A549 (cell line): ENCODE measurements at regions not wholly inside any gene's neighbourhood (a gene's known extent, or its start where the extent isn't known, plus 50 kb on each side); places are given as distances from the start of the nearest gene placed in this dataset.

Source experiments
- ATAC-seq, 2 experiments: fragments of 200-7000 bp in 1 of 2; fragments of >200 bp in 1 of 2; cut with Nextera tagmentation in 1 of 2; cut with Tn5 transposase in 1 of 2; 3 replicates each; pipeline versions ENCODE4 v1.8.0 to v1.9.1; 2018 to 2020; ENCODE audit warnings: mild to moderate bottlenecking in 1 of 2, moderate library complexity in 1 of 2
- CTCF ChIA-PET: fragments of 300-600 bp; sonication (Branson Sonifier 250); formaldehyde crosslinking; extraction: SDS; loops from one replicate; lab custom pipeline; 2021; ENCODE audit warnings: antibody characterized with exemption, inconsistent platforms; lab: Yijun Ruan, JAX
- POLR2A ChIA-PET: fragments of 350-600 bp; formaldehyde crosslinking; extraction: SDS; loops from one replicate; lab custom pipeline; 2021; ENCODE audit warnings: antibody characterized with exemption, inconsistent platforms; lab: Yijun Ruan, JAX
- DNase-seq, 2 experiments: peaks; one replicate each; pipeline versions ENCODE4 v3.0.0 to v3.0.0-alpha.2; 2011 to 2016; ENCODE audit warnings: low read depth in 1 of 2, low spot score in 1 of 2
- FAIRE-seq: peaks from 2 replicates; lab custom pipeline; 2011; peaks lifted over from hg19 to GRCh38; lab: Jason Lieb, UNC
- H3K27ac ChIP-seq, 2 experiments: fragments of >200 bp; sonication (Bioruptor Twin); formaldehyde crosslinking; 3 replicates each; pipeline ENCODE4 v1.5.1; 2016 to 2017
- H3K4me1 ChIP-seq: fragments of >200 bp; sonication (Bioruptor Twin); formaldehyde crosslinking; 3 replicates; pipeline ENCODE4 v1.6.1; 2016
- H3K4me2 ChIP-seq: fragments of >200 bp; sonication (Bioruptor Twin); formaldehyde crosslinking; 3 replicates; pipeline ENCODE4 v1.6.1; 2016
- H3K4me3 ChIP-seq: fragments of >200 bp; sonication (Bioruptor Twin); formaldehyde crosslinking; 3 replicates; pipeline ENCODE4 v1.5.1; 2016
- H3K9me3 ChIP-seq: fragments of >200 bp; sonication (Bioruptor Twin); formaldehyde crosslinking; 3 replicates; pipeline ENCODE4 v1.6.1; 2016
- BHLHE40 ChIP-seq: IDR thresholded peaks from 2 replicates; pipeline ENCODE4 v1.6.1; 2012; ENCODE audit warnings: low read depth, low read length, inconsistent platforms
- CBX2 ChIP-seq: fragments of 200-600 bp; sonication (generic); IDR thresholded peaks from 2 replicates; pipeline ENCODE4 v1.6.1; 2016; ENCODE audit warnings: low read depth, mild to moderate bottlenecking, borderline replicate concordance
- CBX8 ChIP-seq: fragments of 200-600 bp; sonication (generic); IDR thresholded peaks from 2 replicates; pipeline ENCODE4 v1.6.1; 2016
- EHF ChIP-seq: fragments of 250-450 bp; sonication (Bioruptor Pico); IDR thresholded peaks from 2 replicates; pipeline ENCODE4 v1.5.0; 2020; ENCODE audit warnings: mild to moderate bottlenecking
- EP300 ChIP-seq, 2 experiments: fragments of >200 bp; sonication (Bioruptor Twin); formaldehyde crosslinking; IDR thresholded peaks; 2 replicates in 1 of 2; 3 replicates in 1 of 2; pipeline ENCODE4 v1.6.1; 2016 to 2017
- FOSL2 ChIP-seq, 2 experiments: fragments of 450-650 bp in 1 of 2; fragments of >200 bp in 1 of 2; sonication (Bioruptor Twin) in 1 of 2; formaldehyde crosslinking; IDR thresholded peaks; 2 replicates each; pipeline versions ENCODE4 v1.5.0 to v1.6.1; 2016 to 2020; ENCODE audit warnings: mild to moderate bottlenecking in 1 of 2, moderate library complexity in 1 of 2
- JUN ChIP-seq, 2 experiments: fragments of >200 bp; sonication (Bioruptor Twin); formaldehyde crosslinking; IDR thresholded peaks; 2 replicates in 1 of 2; 3 replicates in 1 of 2; pipeline ENCODE4 v1.6.1; 2016 to 2017
- JUNB ChIP-seq: fragments of >200 bp; sonication (Bioruptor Twin); formaldehyde crosslinking; IDR thresholded peaks from 2 replicates; pipeline ENCODE4 v1.6.1; 2016
- MAFK ChIP-seq: fragments of 450-650 bp; IDR thresholded peaks from 2 replicates; pipeline ENCODE4 v1.6.1; 2014; ENCODE audit not compliant: partially characterized antibody
- MAZ ChIP-seq: fragments of 150-350 bp; IDR thresholded peaks from 2 replicates; pipeline ENCODE4 v1.6.1; 2014; ENCODE audit warnings: antibody characterized with exemption, low read depth, low read length, borderline replicate concordance
- NFE2L2 ChIP-seq: fragments of 150-350 bp; conservative IDR thresholded peaks from 2 replicates; pipeline ENCODE4 v1.6.1; 2014; ENCODE audit warnings: low read length
- NPAS2 ChIP-seq: fragments of 250-450 bp; sonication (Bioruptor Pico); IDR thresholded peaks from 2 replicates; pipeline ENCODE4 v1.8.0; 2022; ENCODE audit warnings: mild to moderate bottlenecking, moderate library complexity, borderline replicate concordance
- PHF8 ChIP-seq: fragments of 200-600 bp; sonication (generic); IDR thresholded peaks from 2 replicates; pipeline ENCODE4 v1.6.1; 2016; ENCODE audit warnings: low read depth, mild to moderate bottlenecking, antibody characterized with exemption, moderate library complexity, borderline replicate concordance
- RAD21 ChIP-seq, 2 experiments: fragments of >200 bp in 1 of 2; sonication (Bioruptor Twin) in 1 of 2; formaldehyde crosslinking in 1 of 2; IDR thresholded peaks in 1 of 2; conservative IDR thresholded peaks in 1 of 2; 2 replicates in 1 of 2; 3 replicates in 1 of 2; pipeline ENCODE4 v1.6.1; 2012 to 2018; ENCODE audit warnings: inconsistent platforms in 1 of 2
- RFX5 ChIP-seq: fragments of 450-650 bp; IDR thresholded peaks from 2 replicates; pipeline ENCODE4 v1.7.1; 2014; ENCODE audit warnings: antibody characterized with exemption, mild to moderate bottlenecking, moderate library complexity
- TFCP2L1 ChIP-seq: fragments of 250-450 bp; sonication (Bioruptor Pico); IDR thresholded peaks from 2 replicates; pipeline ENCODE4 v1.5.0; 2021; ENCODE audit warnings: mild to moderate bottlenecking
- WGBS: methylation state at CpG from one replicate; pipeline ENCODE4 v1.1.6; 2017; ENCODE audit errors: missing lambda C conversion rate; 5-methylcytosine and 5-hydroxymethylcytosine counted together
- TF ChIP-seq, protein P1 (sequence below): IDR thresholded peaks from 2 replicates; pipeline ENCODE4 v1.6.1; 2012
- TF ChIP-seq, protein P2 (sequence below): fragments of 150-350 bp; IDR thresholded peaks from 2 replicates; pipeline ENCODE4 v1.6.1; 2014; ENCODE audit warnings: low read depth, mild to moderate bottlenecking, low read length
- TF ChIP-seq, protein P3 (sequence below): fragments of 250-450 bp; sonication (Bioruptor Pico); IDR thresholded peaks from 2 replicates; pipeline ENCODE4 v1.5.0; 2020; ENCODE audit warnings: low read depth, mild to moderate bottlenecking, moderate library complexity

DNA sequence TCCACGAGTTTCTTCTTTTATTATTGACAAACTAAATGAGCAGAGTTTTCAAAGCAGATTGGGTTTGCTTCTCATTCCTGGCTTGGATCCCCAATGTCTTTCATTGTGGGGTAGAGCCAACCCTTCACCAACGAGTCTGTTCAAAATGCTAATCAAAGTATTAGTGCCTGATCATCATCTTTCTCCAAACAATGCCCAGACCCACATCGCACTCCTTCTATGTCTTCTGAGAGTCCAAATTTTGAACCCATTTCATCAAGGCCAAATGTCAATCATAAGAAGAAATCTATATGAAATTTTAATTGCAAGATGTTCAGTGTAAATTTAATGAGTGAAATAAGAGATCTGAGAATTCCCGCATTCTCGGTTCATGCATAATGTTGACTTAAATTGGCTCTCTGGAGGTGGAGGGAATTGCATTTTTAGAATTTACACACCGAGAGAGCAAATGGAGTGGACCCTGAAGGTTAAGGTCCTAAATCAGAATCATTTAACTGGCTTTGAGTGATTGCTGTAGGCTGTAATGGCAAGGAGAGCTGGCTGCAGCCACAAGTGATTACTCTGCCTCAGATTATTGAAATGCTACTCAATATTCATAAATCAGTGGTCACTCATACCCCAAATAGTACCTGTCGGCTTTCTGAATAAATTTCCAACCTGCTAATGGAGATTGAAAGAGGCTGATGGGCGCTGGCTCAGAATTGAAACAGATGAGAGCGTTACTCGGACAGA is 602.9 kb downstream of the TYW1 start:
- Histone ChIP-seq H3K4me2 (no peak overlapping the region), H3K27ac (no peak overlapping the region), H3K4me1 (no peaks in the 10 kb centered on the region)
- CTCF ChIA-PET = no interaction called here
- WGBS = 16% methylated on average over 10 of the region's 10 CpGs
- POLR2A ChIA-PET = no interaction called here
- no peak for FAIRE-seq
- TF ChIP-seq, protein P1, sequence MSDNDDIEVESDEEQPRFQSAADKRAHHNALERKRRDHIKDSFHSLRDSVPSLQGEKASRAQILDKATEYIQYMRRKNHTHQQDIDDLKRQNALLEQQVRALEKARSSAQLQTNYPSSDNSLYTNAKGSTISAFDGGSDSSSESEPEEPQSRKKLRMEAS = no peak
- TF ChIP-seq FOSL2 (IDR thresholded peaks at IDR 0.05) (no peak), FOSL2 (CRISPR knock-in tag; IDR thresholded peaks at IDR 0.05) (no peak), RAD21 (conservative IDR thresholded peaks at IDR 0.05 in 1 of 2, IDR thresholded peaks at IDR 0.05 in 1 of 2) (no peak), CBX8 (no peak), JUN (IDR thresholded peaks at IDR 0.05) (no peak), CBX2 (no peak), PHF8 (no peak), RFX5 (no peak), BHLHE40 (no peak), MAZ (no peak), EHF (CRISPR knock-in tag) (no peak), TFCP2L1 (no peak), JUNB (no peak), EP300 (IDR thresholded peaks at IDR 0.05) (no peak), MAFK (no peak)
- TF ChIP-seq, protein P2, sequence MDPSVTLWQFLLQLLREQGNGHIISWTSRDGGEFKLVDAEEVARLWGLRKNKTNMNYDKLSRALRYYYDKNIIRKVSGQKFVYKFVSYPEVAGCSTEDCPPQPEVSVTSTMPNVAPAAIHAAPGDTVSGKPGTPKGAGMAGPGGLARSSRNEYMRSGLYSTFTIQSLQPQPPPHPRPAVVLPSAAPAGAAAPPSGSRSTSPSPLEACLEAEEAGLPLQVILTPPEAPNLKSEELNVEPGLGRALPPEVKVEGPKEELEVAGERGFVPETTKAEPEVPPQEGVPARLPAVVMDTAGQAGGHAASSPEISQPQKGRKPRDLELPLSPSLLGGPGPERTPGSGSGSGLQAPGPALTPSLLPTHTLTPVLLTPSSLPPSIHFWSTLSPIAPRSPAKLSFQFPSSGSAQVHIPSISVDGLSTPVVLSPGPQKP = no peak
- TF ChIP-seq, all 56 proteins: peak for 0
- DNase-seq (no peak), ATAC-seq (no peak)
- H3K9me3 ChIP-seq = peaks cover under 1% of the 10 kb centered on the region; the same call in 1 of the 3 replicates
- no peak overlapping the region for H3K4me3 ChIP-seq

DNA sequence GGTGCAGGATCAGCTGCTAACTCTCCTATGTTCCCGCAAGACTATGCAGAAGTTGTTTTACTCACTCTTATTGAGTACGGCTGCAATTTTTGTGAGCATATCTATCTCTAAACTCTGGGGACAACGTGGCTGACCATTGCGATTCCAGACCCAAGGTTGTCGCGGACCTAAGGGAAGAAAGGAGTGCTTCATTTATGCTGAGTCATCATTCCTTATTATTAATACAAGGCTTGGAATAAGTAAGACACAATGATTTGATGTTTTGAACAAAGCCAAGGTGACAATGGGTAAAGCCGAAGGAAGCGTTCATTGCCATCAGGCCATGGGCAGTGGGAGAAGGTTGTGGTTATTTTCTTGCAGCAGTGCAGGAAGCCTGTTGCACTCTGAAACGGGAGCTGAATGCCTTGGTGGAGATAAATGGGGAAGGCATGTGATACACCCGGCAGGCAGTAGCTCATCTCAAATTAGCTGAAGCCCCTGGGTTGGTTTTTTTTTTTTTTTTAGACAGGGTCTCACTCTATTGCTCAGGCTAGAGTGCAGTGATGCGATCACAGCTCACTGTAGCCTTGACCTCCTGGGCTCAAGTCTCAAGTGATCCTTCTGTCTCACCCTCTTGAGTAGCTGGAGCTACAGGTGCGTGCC is 605.7 kb downstream of the TYW1 start:
- Histone ChIP-seq H3K27ac (no peak overlapping the region), H3K9me3 (peaks cover 18% of the 10 kb centered on the region), H3K4me2 (no peak overlapping the region), H3K4me1 (no peaks in the 10 kb centered on the region), H3K4me3 (no peak overlapping the region)
- DNase-seq (no peak), ATAC-seq (no peak), FAIRE-seq (no peak)
- 45% methylated on average over 12 of the region's 12 CpGs for WGBS
- ChIA-PET POLR2A (no interaction called here), CTCF (no interaction called here)
- TF ChIP-seq, protein P1 = no peak
- TF ChIP-seq MAFK = peak; percentile 99
- TF ChIP-seq, protein P3, sequence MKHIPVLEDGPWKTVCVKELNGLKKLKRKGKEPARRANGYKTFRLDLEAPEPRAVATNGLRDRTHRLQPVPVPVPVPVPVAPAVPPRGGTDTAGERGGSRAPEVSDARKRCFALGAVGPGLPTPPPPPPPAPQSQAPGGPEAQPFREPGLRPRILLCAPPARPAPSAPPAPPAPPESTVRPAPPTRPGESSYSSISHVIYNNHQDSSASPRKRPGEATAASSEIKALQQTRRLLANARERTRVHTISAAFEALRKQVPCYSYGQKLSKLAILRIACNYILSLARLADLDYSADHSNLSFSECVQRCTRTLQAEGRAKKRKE (CRISPR knock-in tag) = no peak
- TF ChIP-seq NFE2L2 = peak; percentile 78
- no peak for TF ChIP-seq CBX2
- no peak for TF ChIP-seq NPAS2 (CRISPR knock-in tag)
- no peak for TF ChIP-seq EP300 (IDR thresholded peaks at IDR 0.05)
